ENCODE measurements at regions not wholly inside any gene's neighbourhood (a gene's known extent, or its start where the extent isn't known, plus 50 kb on each side); places are given as distances from the start of the nearest gene placed in this dataset.

- no peak for DNase-seq
- Histone ChIP-seq H2BK15ac (ENCODE audit: low read depth, poor library complexity, severe bottlenecking) (no peak overlapping the region), H3K27ac (ENCODE audit: low read length, poor library complexity, severe bottlenecking) (no peak overlapping the region), H2BK120ac (ENCODE audit: low read depth, low read length) (no peak overlapping the region), H3K36me3 (ENCODE audit: control insufficient read depth in 1 of 2, insufficient read depth in 2 of 2, low read depth in 1 of 2, low read length in 2 of 2) (no peaks in the 10 kb centered on the region), H3K9me3 (ENCODE audit: control insufficient read depth, low read length) (no peaks in the 10 kb centered on the region), H3K18ac (ENCODE audit: low read depth in 1 of 2, low read length in 2 of 2) (no peak overlapping the region), H3K4ac (ENCODE audit: low read depth in 1 of 2, low read length in 2 of 2) (no peak overlapping the region), H3K79me1 (replicated peaks; ENCODE audit: low read length, poor library complexity, severe bottlenecking) (no peaks in the 10 kb centered on the region), H4K91ac (ENCODE audit: low read length) (no peak overlapping the region), H3K14ac (ENCODE audit: low read length in 2 of 2) (no peak overlapping the region), H3K27me3 (ENCODE audit: control insufficient read depth in 1 of 2, insufficient read depth in 1 of 2, low read length in 2 of 2) (no peaks in the 10 kb centered on the region), H2AK5ac (ENCODE audit: low read length, severe bottlenecking) (no peak overlapping the region), H2AFZ (ENCODE audit: low read depth, low read length) (no peak overlapping the region), H2BK5ac (ENCODE audit: low read depth, low read length, poor library complexity, severe bottlenecking) (no peak overlapping the region), H3K9ac (ENCODE audit: low read length) (no peak overlapping the region), H3K23ac (ENCODE audit: low read length in 2 of 2) (no peak overlapping the region), H3K4me2 (ENCODE audit: low read length, poor library complexity, severe bottlenecking) (no peak overlapping the region), H2BK12ac (ENCODE audit: low read length in 2 of 2) (no peak overlapping the region), H3K4me1 (ENCODE audit: control insufficient read depth, insufficient read depth, low read depth, low read length) (no peaks in the 10 kb centered on the region), H4K8ac (ENCODE audit: low read length) (no peak overlapping the region), H3K4me3 (ENCODE audit: insufficient read depth in 1 of 2, low read depth in 1 of 2, low read length in 2 of 2) (no peak overlapping the region)
- WGBS: 84% methylated on average over 4 of the region's 4 CpGs
Measured at GRCh38 chr11:42473106-42473505, 838.7 kb upstream of the API5 start.

GRCh38 chr11:42482822-42483221 lies 829.0 kb upstream of the API5 start:
- no peak overlapping the region for H3K4me2 ChIP-seq (ENCODE audit: low read length, poor library complexity, severe bottlenecking)
- no peak overlapping the region for H3K14ac ChIP-seq (ENCODE audit: low read length in 2 of 2)
- no peaks in the 10 kb centered on the region for H3K79me1 ChIP-seq (replicated peaks; ENCODE audit: low read length, poor library complexity, severe bottlenecking)
- no peak overlapping the region for H2BK15ac ChIP-seq (ENCODE audit: low read depth, poor library complexity, severe bottlenecking)
- no peaks in the 10 kb centered on the region for H3K4me1 ChIP-seq (ENCODE audit: control insufficient read depth, insufficient read depth, low read depth, low read length)
- H3K4me3 ChIP-seq (ENCODE audit: insufficient read depth in 1 of 2, low read depth in 1 of 2, low read length in 2 of 2): no peak overlapping the region
- no peak overlapping the region for H2AFZ ChIP-seq (ENCODE audit: low read depth, low read length)
- H3K23ac ChIP-seq (ENCODE audit: low read length in 2 of 2): no peak overlapping the region
- no peak overlapping the region for H3K9ac ChIP-seq (ENCODE audit: low read length)
- H3K18ac ChIP-seq (ENCODE audit: low read depth in 1 of 2, low read length in 2 of 2): no peak overlapping the region
- H3K27ac ChIP-seq (ENCODE audit: low read length, poor library complexity, severe bottlenecking): no peak overlapping the region
- DNase-seq: no peak
- no peak overlapping the region for H4K8ac ChIP-seq (ENCODE audit: low read length)
- no peak overlapping the region for H2BK120ac ChIP-seq (ENCODE audit: low read depth, low read length)
- no peak overlapping the region for H2AK5ac ChIP-seq (ENCODE audit: low read length, severe bottlenecking)
- no peaks in the 10 kb centered on the region for H3K9me3 ChIP-seq (ENCODE audit: control insufficient read depth, low read length)
- H3K27me3 ChIP-seq (ENCODE audit: control insufficient read depth in 1 of 2, insufficient read depth in 1 of 2, low read length in 2 of 2): no peaks in the 10 kb centered on the region
- H4K91ac ChIP-seq (ENCODE audit: low read length): no peak overlapping the region
- no peaks in the 10 kb centered on the region for H3K36me3 ChIP-seq (ENCODE audit: control insufficient read depth in 1 of 2, insufficient read depth in 2 of 2, low read depth in 1 of 2, low read length in 2 of 2)
- no peak overlapping the region for H2BK5ac ChIP-seq (ENCODE audit: low read depth, low read length, poor library complexity, severe bottlenecking)
- no peak overlapping the region for H3K4ac ChIP-seq (ENCODE audit: low read depth in 1 of 2, low read length in 2 of 2)
- no peak overlapping the region for H2BK12ac ChIP-seq (ENCODE audit: low read length in 2 of 2)

GRCh38 chr11:42490506-42490905 lies 821.3 kb upstream of the API5 start:
- H3K27ac ChIP-seq (ENCODE audit: low read length, poor library complexity, severe bottlenecking): no peak overlapping the region
- H3K79me1 ChIP-seq (replicated peaks; ENCODE audit: low read length, poor library complexity, severe bottlenecking): no peaks in the 10 kb centered on the region
- no peak overlapping the region for H3K4me3 ChIP-seq (ENCODE audit: insufficient read depth in 1 of 2, low read depth in 1 of 2, low read length in 2 of 2)
- no peak overlapping the region for H4K8ac ChIP-seq (ENCODE audit: low read length)
- no peak overlapping the region for H3K18ac ChIP-seq (ENCODE audit: low read depth in 1 of 2, low read length in 2 of 2)
- no peak overlapping the region for H3K4ac ChIP-seq (ENCODE audit: low read depth in 1 of 2, low read length in 2 of 2)
- no peak overlapping the region for H2AFZ ChIP-seq (ENCODE audit: low read depth, low read length)
- no peaks in the 10 kb centered on the region for H3K9me3 ChIP-seq (ENCODE audit: control insufficient read depth, low read length)
- H2BK120ac ChIP-seq (ENCODE audit: low read depth, low read length): no peak overlapping the region
- no peaks in the 10 kb centered on the region for H3K4me1 ChIP-seq (ENCODE audit: control insufficient read depth, insufficient read depth, low read depth, low read length)
- H3K9ac ChIP-seq (ENCODE audit: low read length): no peak overlapping the region
- DNase-seq: no peak
- H2BK15ac ChIP-seq (ENCODE audit: low read depth, poor library complexity, severe bottlenecking): no peak overlapping the region
- no peak overlapping the region for H3K4me2 ChIP-seq (ENCODE audit: low read length, poor library complexity, severe bottlenecking)
- no peak overlapping the region for H2AK5ac ChIP-seq (ENCODE audit: low read length, severe bottlenecking)
- H4K91ac ChIP-seq (ENCODE audit: low read length): no peak overlapping the region
- H2BK12ac ChIP-seq (ENCODE audit: low read length in 2 of 2): no peak overlapping the region
- no peak overlapping the region for H3K23ac ChIP-seq (ENCODE audit: low read length in 2 of 2)
- no peaks in the 10 kb centered on the region for H3K27me3 ChIP-seq (ENCODE audit: control insufficient read depth in 1 of 2, insufficient read depth in 1 of 2, low read length in 2 of 2)
- WGBS: 71% methylated on average over 2 of the region's 3 CpGs
- no peaks in the 10 kb centered on the region for H3K36me3 ChIP-seq (ENCODE audit: control insufficient read depth in 1 of 2, insufficient read depth in 2 of 2, low read depth in 1 of 2, low read length in 2 of 2)
- no peak overlapping the region for H2BK5ac ChIP-seq (ENCODE audit: low read depth, low read length, poor library complexity, severe bottlenecking)
- no peak overlapping the region for H3K14ac ChIP-seq (ENCODE audit: low read length in 2 of 2)

GRCh38 chr11:42494459-42494858 lies 817.3 kb upstream of the API5 start:
- no peaks in the 10 kb centered on the region for H3K27me3 ChIP-seq (ENCODE audit: control insufficient read depth in 1 of 2, insufficient read depth in 1 of 2, low read length in 2 of 2)
- H3K4me3 ChIP-seq (ENCODE audit: insufficient read depth in 1 of 2, low read depth in 1 of 2, low read length in 2 of 2): no peak overlapping the region
- WGBS: 75% methylated on average over 5 of the region's 9 CpGs
- H4K8ac ChIP-seq (ENCODE audit: low read length): no peak overlapping the region
- no peak overlapping the region for H3K9ac ChIP-seq (ENCODE audit: low read length)
- H3K27ac ChIP-seq (ENCODE audit: low read length, poor library complexity, severe bottlenecking): no peak overlapping the region
- H4K91ac ChIP-seq (ENCODE audit: low read length): no peak overlapping the region
- H2BK15ac ChIP-seq (ENCODE audit: low read depth, poor library complexity, severe bottlenecking): no peak overlapping the region
- H3K4ac ChIP-seq (ENCODE audit: low read depth in 1 of 2, low read length in 2 of 2): no peak overlapping the region
- H2BK12ac ChIP-seq (ENCODE audit: low read length in 2 of 2): no peak overlapping the region
- H3K36me3 ChIP-seq (ENCODE audit: control insufficient read depth in 1 of 2, insufficient read depth in 2 of 2, low read depth in 1 of 2, low read length in 2 of 2): no peaks in the 10 kb centered on the region
- no peak overlapping the region for H2BK5ac ChIP-seq (ENCODE audit: low read depth, low read length, poor library complexity, severe bottlenecking)
- no peaks in the 10 kb centered on the region for H3K79me1 ChIP-seq (replicated peaks; ENCODE audit: low read length, poor library complexity, severe bottlenecking)
- H3K9me3 ChIP-seq (ENCODE audit: control insufficient read depth, low read length): no peaks in the 10 kb centered on the region
- no peaks in the 10 kb centered on the region for H3K4me1 ChIP-seq (ENCODE audit: control insufficient read depth, insufficient read depth, low read depth, low read length)
- H2AK5ac ChIP-seq (ENCODE audit: low read length, severe bottlenecking): no peak overlapping the region
- H2AFZ ChIP-seq (ENCODE audit: low read depth, low read length): no peak overlapping the region
- no peak overlapping the region for H3K14ac ChIP-seq (ENCODE audit: low read length in 2 of 2)
- H2BK120ac ChIP-seq (ENCODE audit: low read depth, low read length): no peak overlapping the region
- no peak for DNase-seq
- no peak overlapping the region for H3K4me2 ChIP-seq (ENCODE audit: low read length, poor library complexity, severe bottlenecking)
- no peak overlapping the region for H3K18ac ChIP-seq (ENCODE audit: low read depth in 1 of 2, low read length in 2 of 2)
- no peak overlapping the region for H3K23ac ChIP-seq (ENCODE audit: low read length in 2 of 2)

Data from mesenchymal stem cell (in vitro differentiated cells and primary cell).